ENCODE measurements at regions not wholly inside any gene's neighbourhood (a gene's known extent, or its start where the extent isn't known, plus 50 kb on each side); places are given as distances from the start of the nearest gene placed in this dataset.

DNA sequence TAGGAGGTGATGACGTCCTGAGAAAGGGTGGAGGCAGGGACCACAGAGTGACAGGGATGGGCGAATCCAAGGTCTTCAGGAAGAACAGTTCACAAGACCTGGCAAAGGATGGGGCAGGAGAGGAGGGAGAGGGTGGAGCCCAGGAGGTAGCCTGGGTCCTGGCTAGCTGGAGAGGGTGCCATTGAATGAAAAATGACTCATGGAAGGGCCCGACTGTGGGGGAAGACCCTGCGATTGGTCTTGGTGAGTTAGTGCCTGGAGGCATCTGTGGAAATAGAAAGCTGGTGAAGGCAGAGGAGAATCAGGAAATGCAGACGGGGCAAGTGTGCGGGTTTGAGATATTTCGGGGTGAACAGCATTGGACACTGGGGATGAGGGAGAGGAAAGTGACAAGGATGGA lies 60.3 kb upstream of the SLC45A1 start:
- H3K9me1 ChIP-seq (ENCODE audit: insufficient read depth, low read length): 0 out of 2 replicates have a peak, but pooled peaks cover 4% of the 10 kb centered on the region
- DNase-seq: no peak
- peak overlapping the region; percentile 31; the same call in 1 of the 2 replicates for H2AK5ac ChIP-seq (ENCODE audit: low read depth, low read length)
- H2BK20ac ChIP-seq (ENCODE audit: low read depth, low read length): peak overlapping the region; percentile 25; the same call in 1 of the 2 replicates
- no peak overlapping the region for H2AK9ac ChIP-seq (replicated peaks; ENCODE audit: low read depth, low read length, poor library complexity)
- intact Hi-C loops (cut with micrococcal nuclease): no loop called here
- TF ChIP-seq NFE2L2 (IDR thresholded peaks at IDR 0.05; ENCODE audit: low read depth, low read length) (no peak), CHD1 (IDR thresholded peaks at IDR 0.05; ENCODE audit: low read depth, low read length) (no peak), RCOR1 (IDR thresholded peaks at IDR 0.05; ENCODE audit: insufficient replicate concordance, low read length) (no peak), MAZ (IDR thresholded peaks at IDR 0.05; ENCODE audit: borderline replicate concordance, low read depth, low read length) (no peak), POLR2A (IDR thresholded peaks at IDR 0.05; ENCODE audit: low read depth, low read length) (no peak), CEBPB (IDR thresholded peaks at IDR 0.05; ENCODE audit: low read depth, low read length) (no peak), SMC3 (IDR thresholded peaks at IDR 0.05; ENCODE audit: low read depth, low read length) (no peak), RAD21 (IDR thresholded peaks at IDR 0.05; ENCODE audit: low read length) (no peak), FOS (IDR thresholded peaks at IDR 0.05; ENCODE audit: low read depth, low read length) (no peak)
- no peak overlapping the region for H3K9ac ChIP-seq (ENCODE audit: low read depth, low read length)
- no peak overlapping the region for H2BK120ac ChIP-seq (ENCODE audit: low read depth, low read length)
- dilution Hi-C loops (cut with HindIII; ENCODE audit: low sequenced_read_pairs, unreplicated experiment): no loop called here
- H3K4me3 ChIP-seq (ENCODE audit: insufficient read depth, low read depth, low read length): no peak overlapping the region
- no peaks in the 10 kb centered on the region for H4K20me1 ChIP-seq (ENCODE audit: insufficient read depth, low read length)
- no peaks in the 10 kb centered on the region for H3K79me1 ChIP-seq (ENCODE audit: low read depth in 1 of 2, low read length in 2 of 2)
- no peak overlapping the region for H3K23ac ChIP-seq (ENCODE audit: low read depth, low read length)
- H3K27ac ChIP-seq (ENCODE audit: insufficient read depth, low read length): no peak overlapping the region
- no peaks in the 10 kb centered on the region for H3K36me3 ChIP-seq (ENCODE audit: control insufficient read depth, insufficient read depth, low read length)
- ChIA-PET POLR2A (ENCODE audit: unreplicated experiment) (no interaction called here), CTCF (no interaction called here)
- H2BK15ac ChIP-seq (ENCODE audit: low read depth, low read length): peak overlapping the region; percentile 65; the same call in 1 of the 3 replicates
- peak overlapping the region; percentile 37 for H2AFZ ChIP-seq (replicated peaks; ENCODE audit: low read length, poor library complexity)
- no TSS peak for BruUV-seq (replicated peaks)
- H4K5ac ChIP-seq (ENCODE audit: low read depth, low read length): no peak overlapping the region
- in situ Hi-C loops (cut with MboI; ENCODE audit: low sequenced_read_pairs): no loop called here
- H3K18ac ChIP-seq (ENCODE audit: low read depth, low read length): peak overlapping the region; percentile 47; the same call in 1 of the 2 replicates
- H3K27me3 ChIP-seq (ENCODE audit: control insufficient read depth, insufficient read depth, low read length): no peaks in the 10 kb centered on the region
- 73% methylated on average over 2 of the region's 7 CpGs; no CpG with 5 or more reads in 1 of the 2 experiments for WGBS, 2 experiments (ENCODE audit: extremely low coverage in 2 of 2, insufficient read length in 1 of 2)
- H3K4ac ChIP-seq (ENCODE audit: low read depth, low read length): peak overlapping the region; percentile 11; the same call in 1 of the 2 replicates
- H4K91ac ChIP-seq (ENCODE audit: insufficient read depth, low read depth, low read length): peak overlapping the region; percentile 11
- ATAC-seq (ENCODE audit: low read depth): no peak
- no peak overlapping the region for H3K4me2 ChIP-seq (ENCODE audit: low read depth, low read length)
- H2BK5ac ChIP-seq (ENCODE audit: low read depth, low read length, poor library complexity, severe bottlenecking): no peak overlapping the region
- H3K56ac ChIP-seq (ENCODE audit: extremely low read depth, insufficient read depth, low read length): no peak overlapping the region
- no peaks in the 10 kb centered on the region for H3K9me3 ChIP-seq (ENCODE audit: control insufficient read depth, insufficient read depth, low read length)
- H3K14ac ChIP-seq (replicated peaks; ENCODE audit: low read depth, low read length): peak overlapping the region; percentile 6; the same call in 1 of the 2 replicates
- peaks cover 9% of the 10 kb centered on the region for H3K4me1 ChIP-seq (ENCODE audit: control insufficient read depth, insufficient read depth, low read length)
- peak overlapping the region in 1 of 2 experiments; percentile 3; a peak in 1 of 4 replicates for H4K8ac ChIP-seq (ENCODE audit: low read depth in 2 of 2, low read length in 2 of 2)
